ENCODE measurements at regions not wholly inside any gene's neighbourhood (a gene's known extent, or its start where the extent isn't known, plus 50 kb on each side); places are given as distances from the start of the nearest gene placed in this dataset.

GRCh38 chr14:105659935-105660527 is 133.6 kb downstream of the TMEM121 start:
- TF ChIP-seq ZNF230 (CRISPR knock-in tag; IDR thresholded peaks at IDR 0.05), result no peak
- no peak for TF ChIP-seq ZNF253 (CRISPR knock-in tag; IDR thresholded peaks at IDR 0.05; ENCODE audit: borderline replicate concordance)
- no peak for TF ChIP-seq ZNF530 (CRISPR knock-in tag; IDR thresholded peaks at IDR 0.05; ENCODE audit: low read depth)
- TF ChIP-seq MXI1 (IDR thresholded peaks at IDR 0.05; ENCODE audit: borderline replicate concordance, low read depth, low read length), result no peak
- no peak for TF ChIP-seq RNF2 (conservative IDR thresholded peaks at IDR 0.05; ENCODE audit: low read depth)
- no peak for TF ChIP-seq RXRA (CRISPR knock-in tag; IDR thresholded peaks at IDR 0.05)
- TF ChIP-seq CTCF (CRISPR knock-in tag; IDR thresholded peaks at IDR 0.05), result no peak
- no peak for TF ChIP-seq ZFP36 (IDR thresholded peaks at IDR 0.05; ENCODE audit: borderline replicate concordance, low read depth, low read length, partially characterized antibody)
- no peak for TF ChIP-seq ZNF382 (CRISPR knock-in tag; IDR thresholded peaks at IDR 0.05; ENCODE audit: borderline replicate concordance)
- no peak for TF ChIP-seq FOXP1 (IDR thresholded peaks at IDR 0.05)
- TF ChIP-seq FOXP1 (CRISPR knock-in tag; IDR thresholded peaks at IDR 0.05), result no peak
- no peak for TF ChIP-seq TCF12 (IDR thresholded peaks at IDR 0.05)
- no peak for TF ChIP-seq TCF12 (CRISPR knock-in tag; IDR thresholded peaks at IDR 0.05)

All from HepG2 (cell line).